Kasumi-1 (cell line): ENCODE measurements at regions not wholly inside any gene's neighbourhood (a gene's known extent, or its start where the extent isn't known, plus 50 kb on each side); places are given as distances from the start of the nearest gene placed in this dataset.
A peak's percentile ranks its signal among the peaks of the same experiment; 100 is the strongest.

Experiments used
- DNase-seq, 2 experiments: peaks; one replicate each; lab custom pipeline; 2025; lab: John Stamatoyannopoulos, UW

- DNase-seq, result no peak
Observed at GRCh38 chr3:99199021-99199420, 297.5 kb upstream of the DCBLD2 start.

GRCh38 chr3:99191186-99191585 lies 289.7 kb upstream of the DCBLD2 start:
- DNase-seq, result no peak

GRCh38 chr3:99188936-99189335 lies 287.4 kb upstream of the DCBLD2 start:
- DNase-seq, result no peak

- DNase-seq, result no peak
Observed at GRCh38 chr3:99186016-99186415, 284.5 kb upstream of the DCBLD2 start.

- DNase-seq, result no peak
Observed at GRCh38 chr3:99176169-99176964, 274.9 kb upstream of the DCBLD2 start.

- no peak for DNase-seq
Observed at GRCh38 chr3:99175276-99175812, 273.8 kb upstream of the DCBLD2 start.

GRCh38 chr3:99172736-99173657 lies 271.5 kb upstream of the DCBLD2 start:
- peak; percentile 77 to 81 for DNase-seq

GRCh38 chr3:99171800-99172199 lies 270.3 kb upstream of the DCBLD2 start:
- no peak for DNase-seq

GRCh38 chr3:99170867-99171517 lies 269.5 kb upstream of the DCBLD2 start:
- DNase-seq, result no peak

- no peak for DNase-seq
Observed at GRCh38 chr3:99167071-99167470, 265.6 kb upstream of the DCBLD2 start.

- no peak for DNase-seq
Observed at GRCh38 chr3:99163314-99163713, 261.8 kb upstream of the DCBLD2 start.

- no peak for DNase-seq
Observed at GRCh38 chr3:99159220-99159762, 257.8 kb upstream of the DCBLD2 start.

GRCh38 chr3:99145031-99145430 lies 243.5 kb upstream of the DCBLD2 start:
- no peak for DNase-seq

- no peak for DNase-seq
Observed at GRCh38 chr3:99143493-99143892, 242.0 kb upstream of the DCBLD2 start.

- DNase-seq, result no peak
Observed at GRCh38 chr3:99134986-99135385, 233.5 kb upstream of the DCBLD2 start.

- DNase-seq, result no peak
Observed at GRCh38 chr3:99131876-99132275, 230.4 kb upstream of the DCBLD2 start.

- DNase-seq, result no peak
Observed at GRCh38 chr3:99128725-99129505, 227.4 kb upstream of the DCBLD2 start.

- DNase-seq, result no peak
Observed at GRCh38 chr3:99128235-99128634, 226.7 kb upstream of the DCBLD2 start.

GRCh38 chr3:99126316-99126715 lies 224.8 kb upstream of the DCBLD2 start:
- no peak for DNase-seq

GRCh38 chr3:99119385-99119784 lies 217.9 kb upstream of the DCBLD2 start:
- DNase-seq, result no peak

- DNase-seq, result no peak
Observed at GRCh38 chr3:99118381-99118780, 216.9 kb upstream of the DCBLD2 start.
